WTC11 (cell line): ENCODE measurements at regions not wholly inside any gene's neighbourhood (a gene's known extent, or its start where the extent isn't known, plus 50 kb on each side); places are given as distances from the start of the nearest gene placed in this dataset.

ENCODE experiments used
- CTCF ChIP-seq: fragments of 200-600 bp; IDR thresholded peaks from 2 replicates; pipeline ENCODE4 v1.8.0; 2022; ENCODE audit warnings: antibody characterized with exemption
- FOXP1 ChIP-seq: sonication (generic); formaldehyde crosslinking; IDR thresholded peaks from 2 replicates; pipeline ENCODE4 v1.8.0; 2022; ENCODE audit warnings: missing genetic modification reagents, mild to moderate bottlenecking, moderate library complexity, borderline replicate concordance
- KAT7 ChIP-seq: sonication (generic); formaldehyde crosslinking; IDR thresholded peaks from 2 replicates; pipeline ENCODE4 v1.8.1; 2023; ENCODE audit warnings: missing genetic modification reagents, mild to moderate bottlenecking, borderline replicate concordance
- NFE2L1 ChIP-seq: sonication (generic); formaldehyde crosslinking; IDR thresholded peaks from 2 replicates; pipeline ENCODE4 v1.8.1; 2023; ENCODE audit warnings: missing genetic modification reagents
- TCF7 ChIP-seq: sonication (generic); formaldehyde crosslinking; IDR thresholded peaks from 2 replicates; pipeline ENCODE4 v1.8.0; 2022; ENCODE audit warnings: mild to moderate bottlenecking, low read depth, missing genetic modification reagents, moderate library complexity
- ZNF121 ChIP-seq: sonication (generic); formaldehyde crosslinking; IDR thresholded peaks from 2 replicates; pipeline ENCODE4 v1.8.0; 2023; ENCODE audit warnings: missing genetic modification reagents
- ZNF423 ChIP-seq: fragments of 250-450 bp; sonication (Bioruptor Pico); IDR thresholded peaks from 2 replicates; pipeline ENCODE4 v2.1.2; 2022; ENCODE audit warnings: mild to moderate bottlenecking, moderate library complexity
- TF ChIP-seq, protein P1 (sequence below): sonication (generic); formaldehyde crosslinking; IDR thresholded peaks from 2 replicates; pipeline ENCODE4 v1.8.1; 2023; ENCODE audit warnings: mild to moderate bottlenecking, missing genetic modification reagents, moderate library complexity

- TF ChIP-seq CTCF, result no peak
- TF ChIP-seq, protein P1, sequence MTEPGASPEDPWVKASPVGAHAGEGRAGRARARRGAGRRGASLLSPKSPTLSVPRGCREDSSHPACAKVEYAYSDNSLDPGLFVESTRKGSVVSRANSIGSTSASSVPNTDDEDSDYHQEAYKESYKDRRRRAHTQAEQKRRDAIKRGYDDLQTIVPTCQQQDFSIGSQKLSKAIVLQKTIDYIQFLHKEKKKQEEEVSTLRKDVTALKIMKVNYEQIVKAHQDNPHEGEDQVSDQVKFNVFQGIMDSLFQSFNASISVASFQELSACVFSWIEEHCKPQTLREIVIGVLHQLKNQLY, result no peak
- no peak for TF ChIP-seq NFE2L1 (CRISPR knock-in tag)
- TF ChIP-seq ZNF423 (CRISPR knock-in tag), result no peak
- TF ChIP-seq KAT7 (CRISPR knock-in tag), result no peak
- no peak for TF ChIP-seq FOXP1 (CRISPR knock-in tag)
- TF ChIP-seq TCF7 (CRISPR knock-in tag), result no peak
- TF ChIP-seq ZNF121, result no peak
Measured at GRCh38 chr15:54979964-54980363, 216.8 kb downstream of the RSL24D1 start.
